Activated T-helper 1 cell treated with anti-CD3 and anti-CD28 coated beads, Interleukin-12 subunit alpha, Interleukin-12 subunit beta, Interleukin-2, Interleukin-4 antibody, amounts not matched to agents 30 ng/mL and 10 ng/mL and 1 ng/mL, durations not matched to agents 14 hours and 24 hours and 36 hours (primary cell): ENCODE measurements at regions not wholly inside any gene's neighbourhood (a gene's known extent, or its start where the extent isn't known, plus 50 kb on each side); places are given as distances from the start of the nearest gene placed in this dataset.

Experiments used
- DNase-seq: peaks from one replicate; pipeline ENCODE4 v3.0.0; 2021; ENCODE audit warnings: low spot score
- H3K27ac Mint-ChIP-seq: one replicate; pipeline ENCODE4 v1.8.0; 2021; ENCODE audit warnings: mild to moderate bottlenecking, mixed read lengths
- H3K27me3 Mint-ChIP-seq: one replicate; pipeline ENCODE4 v1.8.0; 2022; ENCODE audit warnings: mild to moderate bottlenecking, moderate library complexity, mixed read lengths; ENCODE audit not compliant: insufficient read depth
- H3K36me3 Mint-ChIP-seq: one replicate; pipeline ENCODE4 v1.8.0; 2021; ENCODE audit warnings: low read depth, mixed read lengths
- H3K4me1 Mint-ChIP-seq: one replicate; pipeline ENCODE4 v1.8.0; 2021; ENCODE audit warnings: low read depth, mixed read lengths
- H3K4me3 Mint-ChIP-seq: one replicate; pipeline ENCODE4 v1.8.0; 2021; ENCODE audit warnings: mild to moderate bottlenecking, moderate library complexity, mixed read lengths
- H3K9me3 Mint-ChIP-seq: one replicate; pipeline ENCODE4 v1.8.0; 2021; ENCODE audit warnings: mixed read lengths
- intact Hi-C: fragments of 100-400 bp; cut with micrococcal nuclease; formaldehyde crosslinking; loops from one replicate; pipeline ENCODE4 v1.15.1; 2024

GRCh38 chr20:50313827-50314677 is 123.4 kb downstream of the CEBPB start:
- DNase-seq = no peak
- Mint-ChIP-seq H3K4me1 (peaks cover 14% of the 10 kb centered on the region), H3K27me3 (peaks cover 31% of the 10 kb centered on the region), H3K9me3 (no peaks in the 10 kb centered on the region), H3K27ac (no peak overlapping the region), H3K4me3 (no peak overlapping the region), H3K36me3 (peaks cover 2% of the 10 kb centered on the region)
- intact Hi-C loops = no loop called here

DNA sequence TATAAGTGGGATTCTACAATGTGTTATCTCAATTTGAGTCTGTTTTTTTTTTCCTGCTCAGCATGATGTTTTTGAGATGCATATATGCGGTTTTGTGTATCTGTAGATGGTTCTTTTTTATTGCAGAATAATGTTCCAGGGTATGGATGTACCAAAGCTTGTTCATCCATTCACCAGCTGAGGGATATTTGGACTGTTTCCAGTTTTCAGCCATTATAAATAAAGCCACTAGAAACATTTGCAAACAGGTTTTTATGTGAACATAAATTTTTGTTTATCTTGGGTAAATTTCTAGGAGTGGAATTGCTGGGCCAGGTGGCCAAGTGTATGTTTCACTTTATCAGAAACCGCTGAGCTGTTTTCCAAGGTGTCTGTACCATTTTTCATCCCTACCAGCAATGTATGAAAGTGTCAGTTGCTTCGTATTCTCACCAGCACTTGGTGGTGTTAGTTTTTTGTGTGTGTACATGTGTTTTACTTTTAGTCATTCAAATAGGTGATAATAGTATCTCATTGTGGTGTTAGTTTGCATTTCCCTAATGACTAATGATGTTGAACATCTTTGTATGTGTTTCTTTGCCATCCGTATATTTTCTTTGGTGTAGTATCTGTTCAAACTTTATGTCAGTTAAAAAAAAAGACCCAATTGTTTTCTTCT is 124.2 kb downstream of the CEBPB start:
- H3K27me3 Mint-ChIP-seq = peaks cover 31% of the 10 kb centered on the region

DNA sequence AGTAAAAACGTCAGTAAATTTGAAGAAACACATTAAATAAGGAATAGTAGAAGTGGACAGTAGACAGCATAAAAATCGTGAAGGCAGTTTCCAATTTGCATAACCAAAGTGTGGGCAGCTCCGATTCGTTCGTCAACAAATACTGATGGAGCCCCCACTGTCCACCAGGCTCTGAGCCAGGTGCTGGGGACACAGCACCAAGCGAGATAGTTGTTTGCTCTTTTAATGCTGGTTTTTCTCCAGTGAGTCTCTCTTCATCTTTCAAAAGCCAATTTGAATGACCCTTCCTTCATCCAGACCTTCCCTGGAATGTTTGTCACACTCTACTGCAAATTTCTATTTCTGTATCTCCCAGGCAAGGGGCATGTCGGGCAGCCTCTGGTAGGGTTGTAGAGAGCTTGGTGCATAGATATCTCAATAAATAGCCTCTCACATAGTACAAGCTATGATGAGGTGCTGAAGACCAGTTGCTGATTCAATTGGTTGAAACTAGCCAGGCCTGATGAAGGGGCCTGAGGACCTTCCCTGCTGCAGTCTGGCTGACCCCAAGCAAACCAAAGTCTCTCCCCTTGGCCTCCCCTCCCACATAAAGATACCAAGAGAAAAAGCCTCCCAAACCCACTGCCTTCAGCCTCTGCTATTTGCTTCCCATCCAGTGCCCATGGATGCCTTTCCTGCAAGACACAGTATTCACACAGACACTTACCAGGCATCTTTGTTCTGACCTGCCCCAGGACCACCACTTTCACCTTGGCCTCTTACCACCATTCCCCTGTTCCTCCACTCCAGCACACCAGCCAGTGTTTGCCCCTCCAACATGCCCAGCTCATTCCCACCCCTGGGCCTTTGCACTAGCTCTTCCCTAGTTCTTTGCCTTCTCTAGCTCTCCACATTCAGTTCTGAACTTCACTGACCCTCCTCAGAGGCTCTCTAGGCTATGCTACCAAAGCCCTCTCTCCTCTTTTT is 125.2 kb downstream of the CEBPB start:
- no peak for DNase-seq
- Mint-ChIP-seq H3K9me3 (no peaks in the 10 kb centered on the region), H3K4me1 (peaks cover 13% of the 10 kb centered on the region), H3K4me3 (no peak overlapping the region), H3K27me3 (peaks cover 31% of the 10 kb centered on the region), H3K36me3 (peaks cover 2% of the 10 kb centered on the region), H3K27ac (no peak overlapping the region)
- intact Hi-C loops = no loop called here

More for the DNA sequence above, 124.2 kb downstream of the CEBPB start:
- intact Hi-C loops = no loop called here
- peaks cover 15% of the 10 kb centered on the region for H3K4me1 Mint-ChIP-seq
- H3K36me3 Mint-ChIP-seq = peaks cover 2% of the 10 kb centered on the region
- H3K9me3 Mint-ChIP-seq = no peaks in the 10 kb centered on the region
- no peak for DNase-seq
- no peak overlapping the region for H3K27ac Mint-ChIP-seq
- no peak overlapping the region for H3K4me3 Mint-ChIP-seq

DNA sequence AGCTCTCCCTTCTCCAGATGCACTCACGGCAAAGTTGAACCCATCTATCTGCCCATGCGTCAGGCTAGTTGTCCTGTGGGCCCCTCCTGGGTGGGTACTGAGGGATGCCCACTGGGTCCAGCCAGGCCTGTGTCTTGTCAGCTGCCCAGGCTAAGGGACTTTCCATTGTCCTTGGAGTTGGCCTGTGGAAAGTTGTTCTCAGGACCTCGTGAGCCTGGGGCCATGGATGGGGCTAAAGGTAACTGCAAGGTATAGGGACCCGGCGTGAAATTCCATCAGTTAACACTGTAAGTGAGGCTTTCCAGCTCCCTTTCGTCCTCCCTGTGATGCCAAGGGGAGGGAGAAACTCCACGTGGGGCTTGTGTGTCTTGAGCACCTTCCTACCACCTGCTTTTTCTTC is 126.5 kb downstream of the CEBPB start:
- Mint-ChIP-seq H3K36me3 (peaks cover 2% of the 10 kb centered on the region), H3K4me3 (no peak overlapping the region), H3K27me3 (peaks cover 26% of the 10 kb centered on the region), H3K4me1 (peaks cover 14% of the 10 kb centered on the region), H3K27ac (no peak overlapping the region), H3K9me3 (no peaks in the 10 kb centered on the region)
- no peak for DNase-seq
- intact Hi-C loops = no loop called here

- H3K27me3 Mint-ChIP-seq = peaks cover 24% of the 10 kb centered on the region
- intact Hi-C loops = no loop called here
Measured at GRCh38 chr20:50317609-50318008, 127.0 kb downstream of the CEBPB start.

DNA sequence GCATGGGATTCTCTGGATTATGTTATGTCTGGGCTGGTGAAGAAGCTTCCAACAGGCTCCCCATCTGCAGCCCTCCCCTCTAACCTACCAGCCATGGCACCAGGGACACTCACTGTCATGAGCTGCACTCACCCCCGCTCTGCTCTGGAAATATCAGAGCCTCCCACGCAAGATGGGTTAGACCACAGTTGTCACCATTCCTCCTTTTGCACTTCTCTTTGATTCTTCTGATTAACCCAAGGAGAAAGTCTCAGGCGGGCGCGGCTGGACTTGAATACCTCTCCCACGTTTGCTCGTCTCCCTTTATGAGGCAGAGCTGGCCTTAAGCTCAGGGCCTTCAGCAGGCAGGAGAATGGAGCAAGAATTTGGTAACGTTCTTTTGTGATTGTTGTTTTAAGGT is 128.1 kb downstream of the CEBPB start:
- Mint-ChIP-seq H3K36me3 (peaks cover 2% of the 10 kb centered on the region), H3K27ac (no peak overlapping the region), H3K4me1 (peaks cover 14% of the 10 kb centered on the region), H3K9me3 (no peaks in the 10 kb centered on the region), H3K4me3 (no peak overlapping the region), H3K27me3 (peaks cover 20% of the 10 kb centered on the region)
- no peak for DNase-seq
- intact Hi-C loops = no loop called here

More at GRCh38 chr20:50317609-50318008, 127.0 kb downstream of the CEBPB start:
- H3K4me1 Mint-ChIP-seq = peaks cover 14% of the 10 kb centered on the region
- no peak overlapping the region for H3K4me3 Mint-ChIP-seq
- DNase-seq = no peak
- peaks cover 2% of the 10 kb centered on the region for H3K36me3 Mint-ChIP-seq
- H3K9me3 Mint-ChIP-seq = no peaks in the 10 kb centered on the region
- H3K27ac Mint-ChIP-seq = no peak overlapping the region

- peaks cover 9% of the 10 kb centered on the region for H3K27me3 Mint-ChIP-seq
- H3K36me3 Mint-ChIP-seq = peaks cover 2% of the 10 kb centered on the region
- intact Hi-C loops = no loop called here
- H3K4me1 Mint-ChIP-seq = peaks cover 14% of the 10 kb centered on the region
- no peak for DNase-seq
- H3K4me3 Mint-ChIP-seq = no peak overlapping the region
- H3K9me3 Mint-ChIP-seq = no peaks in the 10 kb centered on the region
- no peak overlapping the region for H3K27ac Mint-ChIP-seq
Measured at GRCh38 chr20:50320005-50320900, 129.6 kb downstream of the CEBPB start.

DNA sequence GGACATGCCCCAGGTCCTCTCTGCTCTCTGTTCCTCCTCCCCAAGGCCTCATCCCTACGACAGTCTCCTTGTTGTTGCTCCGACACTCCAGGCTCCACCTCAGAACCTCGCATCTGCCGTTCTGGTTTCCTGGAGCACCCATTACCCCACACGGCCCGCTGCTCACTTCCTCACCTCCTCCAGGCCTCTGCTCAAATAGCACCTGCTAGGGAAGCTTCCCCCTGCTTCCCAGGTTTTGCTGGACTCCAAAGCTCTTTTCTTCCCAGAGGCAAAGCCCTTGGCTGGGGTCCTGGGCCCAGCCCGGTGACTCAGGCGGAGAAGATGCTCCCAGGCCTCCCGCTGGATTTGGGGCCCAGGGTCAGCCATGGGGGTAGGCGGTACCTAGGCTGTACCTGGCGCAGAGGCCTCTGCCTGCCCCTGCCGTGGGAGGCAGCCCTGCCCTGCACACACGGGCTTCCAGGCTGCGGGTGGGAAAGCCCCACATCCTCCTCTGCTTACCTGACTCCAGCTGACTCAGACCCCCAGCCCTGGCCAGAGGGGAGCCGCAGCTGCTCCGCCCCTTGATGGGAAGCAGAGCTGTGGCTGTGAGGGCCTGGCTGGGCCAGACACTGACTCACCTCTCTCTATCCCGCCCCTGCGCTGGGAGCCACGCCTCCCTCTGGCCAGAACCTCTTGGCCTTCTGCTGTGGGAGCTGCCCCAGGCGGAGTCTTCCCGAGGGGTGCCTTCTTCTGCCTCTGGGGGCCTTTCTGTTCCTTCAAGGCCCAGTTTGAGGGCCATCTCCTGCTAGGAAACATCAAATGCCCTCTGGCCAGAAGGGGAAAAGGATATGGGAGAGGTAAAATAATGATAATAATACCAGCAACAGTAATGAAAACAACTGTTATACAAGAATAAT is 130.5 kb downstream of the CEBPB start:
- no peak for DNase-seq
- intact Hi-C loops = no loop called here
- Mint-ChIP-seq H3K27ac (no peak overlapping the region), H3K9me3 (peaks cover 3% of the 10 kb centered on the region), H3K4me1 (peaks cover 14% of the 10 kb centered on the region), H3K4me3 (no peak overlapping the region), H3K27me3 (peaks cover 6% of the 10 kb centered on the region), H3K36me3 (peaks cover 2% of the 10 kb centered on the region)

DNA sequence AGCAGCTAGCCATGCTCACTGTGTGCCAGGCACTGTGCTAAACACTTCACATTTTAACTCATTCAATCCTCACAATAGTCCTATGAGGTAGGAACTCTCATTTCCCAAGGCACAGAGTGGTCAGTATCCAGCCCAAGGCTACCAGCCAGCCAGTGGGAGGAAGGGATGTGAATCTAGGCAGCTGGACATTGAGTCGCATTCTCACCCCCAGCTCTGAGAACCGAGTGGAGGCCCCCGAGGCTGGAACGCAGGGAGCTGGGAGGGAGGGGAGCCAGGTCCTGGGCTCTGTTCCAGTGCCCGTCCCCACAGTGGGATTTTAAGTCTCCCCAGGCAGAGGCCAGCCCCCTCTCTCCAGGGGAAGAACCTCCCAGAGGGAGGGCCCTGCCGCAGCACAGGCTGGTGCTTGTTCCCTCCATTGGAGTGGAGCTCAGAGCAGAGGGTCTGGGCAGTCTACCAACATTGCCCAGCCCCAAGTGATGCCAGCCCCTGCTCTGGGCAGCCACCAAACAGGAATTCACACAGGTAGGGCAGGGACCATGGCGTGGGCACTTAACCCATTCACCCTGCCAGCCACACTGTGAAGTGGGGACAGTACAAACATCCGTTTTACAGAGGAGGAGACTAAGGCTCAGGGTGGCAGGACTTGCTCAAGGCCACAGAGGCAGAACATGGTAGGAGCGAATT is 131.3 kb downstream of the CEBPB start:
- Mint-ChIP-seq H3K27ac (no peak overlapping the region), H3K4me1 (peaks cover 14% of the 10 kb centered on the region), H3K36me3 (no peaks in the 10 kb centered on the region), H3K4me3 (no peak overlapping the region), H3K9me3 (peaks cover 3% of the 10 kb centered on the region), H3K27me3 (peaks cover 6% of the 10 kb centered on the region)
- intact Hi-C loops = no loop called here
- DNase-seq = no peak

DNA sequence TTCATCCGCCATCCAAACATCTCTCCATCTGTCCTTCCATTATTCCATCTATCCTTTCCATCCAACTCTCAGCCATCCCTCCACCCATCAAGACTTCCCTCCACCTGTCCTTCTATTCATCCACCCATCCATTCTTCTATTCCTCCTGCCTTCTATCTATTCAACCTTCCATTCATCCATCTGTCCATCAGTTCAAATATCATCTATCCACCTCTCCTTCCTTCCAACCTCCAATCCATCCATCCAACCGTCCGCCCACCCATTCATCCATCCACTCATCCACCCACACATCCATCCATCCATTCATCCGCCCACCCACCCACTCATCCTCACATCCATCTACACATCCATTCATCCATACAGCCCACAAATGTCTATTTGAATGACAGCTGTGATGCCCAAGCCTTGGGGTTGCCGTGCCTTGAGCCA is 132.1 kb downstream of the CEBPB start:
- no peak overlapping the region for H3K4me3 Mint-ChIP-seq
- H3K27ac Mint-ChIP-seq = no peak overlapping the region
- H3K9me3 Mint-ChIP-seq = peaks cover 3% of the 10 kb centered on the region
- H3K36me3 Mint-ChIP-seq = no peaks in the 10 kb centered on the region
- DNase-seq = no peak
- peaks cover 6% of the 10 kb centered on the region for H3K27me3 Mint-ChIP-seq
- intact Hi-C loops = no loop called here
- H3K4me1 Mint-ChIP-seq = peaks cover 14% of the 10 kb centered on the region

DNA sequence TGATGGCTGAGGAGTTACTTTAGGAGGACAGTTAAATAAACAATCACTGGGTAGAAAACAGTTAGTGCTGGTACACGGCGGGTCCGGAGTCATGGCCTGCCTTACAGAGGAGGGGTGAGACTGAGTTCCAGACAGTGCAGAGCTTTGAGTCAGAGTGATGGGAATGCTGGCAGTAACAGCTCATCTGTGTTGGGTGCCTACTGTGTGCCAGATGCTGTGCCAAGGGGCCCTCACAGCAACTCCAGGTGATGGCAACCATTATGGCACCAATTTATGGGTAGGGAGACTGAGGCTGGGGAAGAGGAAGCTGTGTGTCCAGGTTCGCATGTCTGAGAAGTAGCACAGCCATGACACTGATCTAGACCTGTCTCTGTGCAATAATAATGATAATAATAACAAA is 132.6 kb downstream of the CEBPB start:
- intact Hi-C loops = no loop called here
- H3K9me3 Mint-ChIP-seq = peaks cover 3% of the 10 kb centered on the region
- DNase-seq = no peak
- H3K36me3 Mint-ChIP-seq = no peaks in the 10 kb centered on the region
- peaks cover 7% of the 10 kb centered on the region for H3K27me3 Mint-ChIP-seq
- H3K27ac Mint-ChIP-seq = no peak overlapping the region
- peaks cover 13% of the 10 kb centered on the region for H3K4me1 Mint-ChIP-seq
- H3K4me3 Mint-ChIP-seq = no peak overlapping the region
